ENCODE measurements at regions not wholly inside any gene's neighbourhood (a gene's known extent, or its start where the extent isn't known, plus 50 kb on each side); places are given as distances from the start of the nearest gene placed in this dataset.
"Not testable (repeated sequence)": the region's sequence is repeated elsewhere in the genome, so short reads cannot be mapped to it uniquely, and the experiment has no call there.

DNA sequence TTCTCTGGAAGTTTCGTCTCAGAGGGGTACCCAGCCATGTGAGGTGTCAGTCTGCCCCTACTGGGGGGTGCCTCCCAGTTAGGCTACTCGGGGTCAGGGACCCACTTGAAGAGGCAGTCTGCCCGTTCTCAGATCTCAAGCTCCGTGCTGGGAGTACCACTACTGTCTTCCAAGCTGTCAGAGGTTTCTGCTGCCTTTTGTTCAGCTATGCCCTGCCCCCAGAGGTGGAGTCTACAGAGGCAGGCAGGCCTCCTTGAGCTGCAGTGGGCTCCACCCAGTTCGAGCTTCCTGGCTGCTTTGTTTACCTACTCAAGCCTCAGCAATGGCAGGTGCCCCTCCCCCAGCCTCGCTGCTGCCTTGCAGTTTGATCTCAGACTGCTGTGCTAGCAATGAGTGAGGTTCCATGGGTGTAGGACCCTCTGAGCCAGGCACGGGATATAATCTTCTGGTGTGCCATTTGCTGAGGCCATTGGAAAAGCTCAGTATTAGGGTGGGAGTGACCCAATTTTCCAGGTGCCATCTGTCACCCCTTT, 71.0 kb upstream of the SH3GLB1 start:
- DNase-seq = not testable (repeated sequence)

DNA sequence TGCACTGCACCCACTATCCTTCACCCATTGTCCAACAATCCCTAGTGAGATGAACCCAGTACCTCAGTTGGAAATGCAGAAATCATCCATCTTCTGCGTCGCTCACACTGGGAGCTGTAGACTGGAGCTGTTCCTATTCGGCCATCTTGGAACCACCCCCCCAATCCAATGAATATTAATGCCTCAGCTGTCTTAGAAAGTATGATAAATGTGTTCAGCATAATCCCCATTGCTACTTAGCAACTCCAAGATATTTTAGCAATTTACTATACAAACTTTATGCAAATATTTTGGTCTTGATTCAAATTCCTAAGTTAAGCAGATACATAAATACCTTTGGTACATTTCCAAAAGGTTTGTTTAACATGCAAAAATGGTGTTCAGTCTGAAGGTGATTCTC, 70.5 kb upstream of the SH3GLB1 start:
- DNase-seq = no peak

DNA sequence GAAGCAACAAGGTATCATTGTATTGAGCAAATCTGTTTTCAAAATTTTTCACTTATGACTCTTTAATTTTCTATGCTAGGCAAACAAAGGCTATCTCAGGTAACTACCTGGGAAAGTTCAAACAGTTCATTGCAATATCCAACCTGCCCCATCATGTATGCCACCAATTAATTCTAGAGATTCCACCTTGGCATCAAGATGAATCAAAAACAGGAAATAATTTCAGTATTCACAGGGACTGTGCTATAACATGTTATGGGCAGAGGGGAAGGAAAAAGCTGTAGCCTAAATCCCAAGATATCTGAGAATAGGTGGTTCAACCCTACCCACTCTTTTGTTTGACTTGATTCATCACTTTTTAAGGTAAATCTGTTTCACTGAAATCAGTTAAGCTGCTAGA, 67.5 kb upstream of the SH3GLB1 start:
- DNase-seq = no peak

DNA sequence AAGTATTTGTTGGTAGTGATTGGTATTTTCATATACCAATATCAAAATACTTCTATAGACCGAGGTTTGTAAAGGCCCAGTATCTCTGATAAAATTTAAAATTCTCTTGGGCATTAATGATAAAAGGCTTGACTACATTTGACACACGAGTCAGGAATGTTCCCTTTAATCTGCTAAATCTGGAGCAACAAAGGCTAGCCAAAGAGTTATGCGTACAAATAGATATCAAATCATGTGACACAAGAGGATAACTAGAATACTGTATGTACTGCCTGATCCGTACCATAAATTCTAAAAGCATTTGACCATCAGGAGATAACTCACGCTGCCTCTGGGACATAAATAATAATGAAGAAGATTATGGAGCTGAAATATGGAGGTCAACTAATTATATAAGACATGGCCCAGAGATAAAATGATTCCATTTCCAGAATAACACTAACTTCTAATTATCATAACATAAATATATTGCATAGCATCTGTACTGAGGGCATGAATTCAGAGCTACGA, 64.2 kb upstream of the SH3GLB1 start:
- no peak for DNase-seq

DNA sequence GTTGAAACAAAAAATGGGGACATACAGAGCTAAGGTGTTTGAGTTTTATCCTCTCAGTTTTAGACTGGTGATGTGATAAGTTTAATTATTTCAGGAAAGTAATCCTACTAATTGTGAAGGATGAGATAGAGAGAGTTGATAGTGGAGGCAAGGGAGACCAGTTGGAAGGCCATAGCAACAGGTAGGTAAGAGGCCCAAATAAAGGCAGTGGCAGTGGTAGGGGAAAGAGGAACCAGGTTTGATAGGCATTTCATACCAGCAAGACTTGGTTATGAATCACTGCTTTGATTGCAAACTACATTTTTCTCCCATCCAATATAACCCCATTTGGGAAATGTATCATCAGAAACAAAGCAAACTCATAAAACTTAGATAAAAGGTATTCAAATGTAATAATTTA, 63.1 kb upstream of the SH3GLB1 start:
- DNase-seq = no peak

DNA sequence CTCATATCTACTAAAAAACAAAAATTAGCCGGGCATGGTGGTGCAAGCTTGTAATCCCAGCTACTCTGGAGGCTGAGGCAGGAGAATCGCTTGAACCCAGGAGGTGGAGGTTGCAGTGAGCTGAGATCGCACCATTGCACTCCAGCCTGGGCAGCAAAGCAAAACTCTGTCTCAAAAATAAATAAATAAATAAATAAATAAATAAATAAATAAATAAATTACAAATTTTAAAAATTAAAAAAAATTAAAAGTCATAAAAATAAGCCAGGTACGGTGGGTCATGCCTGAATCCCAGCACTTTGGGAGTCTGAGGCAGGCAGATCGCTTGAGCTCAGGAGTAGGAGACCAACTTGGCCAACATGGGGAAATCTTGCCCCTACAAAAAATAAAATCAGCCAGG, 59.7 kb upstream of the SH3GLB1 start:
- DNase-seq = not testable (repeated sequence)

DNA sequence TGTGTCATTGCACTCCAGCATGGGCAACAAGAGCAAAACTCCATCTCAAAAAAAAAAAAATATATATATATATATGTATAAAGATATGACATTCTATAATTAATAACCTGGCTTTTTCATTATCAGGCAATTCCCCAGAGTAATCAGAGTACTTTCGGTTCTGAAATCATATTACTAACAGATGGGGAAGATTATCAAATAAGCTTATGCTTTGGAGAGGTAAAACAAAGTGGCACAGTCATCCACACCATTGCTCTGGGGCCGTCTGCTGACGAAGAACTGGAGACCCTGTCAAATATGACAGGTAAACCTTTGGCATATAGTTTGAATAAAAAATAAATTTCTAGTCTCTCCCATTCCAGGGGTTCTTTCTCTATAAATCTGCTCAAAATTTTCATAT, 58.5 kb upstream of the SH3GLB1 start:
- no peak for DNase-seq

DNA sequence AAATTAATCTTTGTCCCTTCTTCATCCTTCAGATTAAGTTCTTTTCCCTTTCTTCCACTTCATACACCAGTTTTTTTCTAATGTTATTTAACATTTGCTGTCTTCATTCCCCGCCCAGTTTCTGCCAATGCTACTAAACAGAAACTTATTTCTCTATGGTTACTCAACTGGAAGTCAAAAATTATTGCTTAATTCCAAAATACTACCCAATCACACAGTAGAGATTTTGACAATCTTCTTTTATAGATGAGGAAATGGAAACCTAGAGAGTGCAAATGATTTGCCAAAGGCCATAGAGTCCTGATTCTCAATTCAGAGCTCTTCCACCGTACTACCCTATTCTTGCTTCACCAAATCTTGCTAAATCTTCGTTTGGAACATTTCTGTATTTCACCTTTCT, 58.1 kb upstream of the SH3GLB1 start:
- peak in 1 of 2 donors; percentile 25 for DNase-seq

DNA sequence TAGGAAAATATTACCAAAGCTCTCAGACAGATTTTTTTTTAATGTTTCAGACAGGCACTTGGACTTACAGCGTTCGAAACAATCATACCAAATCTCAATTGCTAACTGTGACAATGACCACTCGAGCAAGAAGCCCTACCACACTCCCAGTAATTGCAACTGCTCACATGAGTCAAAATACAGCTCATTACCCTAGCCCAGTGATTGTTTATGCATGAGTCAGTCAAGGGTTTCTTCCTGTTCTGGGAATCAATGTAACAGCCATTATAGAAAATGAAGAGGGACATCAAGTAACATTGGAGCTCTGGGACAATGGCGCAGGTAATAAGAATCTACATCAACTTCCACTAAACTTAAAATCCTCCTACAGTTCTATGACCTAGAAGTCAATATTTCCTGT, 56.1 kb upstream of the SH3GLB1 start:
- no peak for DNase-seq

DNA sequence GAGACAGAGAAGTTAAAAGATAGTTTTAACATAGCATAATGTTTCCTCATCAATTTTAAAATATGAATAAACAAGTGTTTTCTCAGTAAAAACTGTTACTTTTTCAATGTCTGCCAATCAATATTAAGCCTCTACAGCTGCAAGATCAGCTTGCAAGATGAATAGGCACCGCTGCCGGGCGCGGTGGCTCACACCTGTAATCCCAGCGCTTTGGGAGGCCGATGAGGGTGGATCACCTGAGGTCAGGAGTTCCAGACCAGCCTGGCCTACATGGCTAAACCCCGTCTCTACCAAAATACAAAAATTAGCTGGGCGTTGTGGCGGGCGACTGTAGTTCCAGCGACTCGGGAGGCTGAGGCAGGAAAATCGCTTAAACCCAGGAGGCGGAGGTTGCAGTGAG, 54.8 kb upstream of the SH3GLB1 start:
- DNase-seq = no peak

DNA sequence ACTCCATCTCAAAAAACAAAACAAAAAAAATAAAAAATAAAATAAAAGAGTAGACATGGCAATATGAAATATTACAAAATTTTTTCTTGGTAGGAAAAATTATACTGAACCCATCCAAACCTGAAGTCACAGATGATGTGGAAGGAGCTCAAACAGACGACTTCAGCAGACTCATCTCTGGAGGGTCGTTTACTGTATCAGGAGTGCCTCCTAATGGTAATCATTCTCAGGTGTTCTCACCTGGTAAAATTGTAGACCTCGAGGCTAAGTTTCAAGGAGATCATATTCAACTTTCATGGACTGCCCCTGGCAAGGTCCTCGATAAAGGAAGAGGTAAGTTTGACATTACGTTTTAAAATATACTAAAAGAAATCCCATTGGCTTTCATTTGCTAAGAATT, 54.3 kb upstream of the SH3GLB1 start:
- no peak for DNase-seq
